ENCODE measurements at regions not wholly inside any gene's neighbourhood (a gene's known extent, or its start where the extent isn't known, plus 50 kb on each side); places are given as distances from the start of the nearest gene placed in this dataset.

- Histone ChIP-seq H3K4me1 (no peaks in the 10 kb centered on the region), H3K4me3 (no peak overlapping the region), H3K27ac (no peak overlapping the region), H3K27me3 (no peaks in the 10 kb centered on the region), H3K36me3 (no peaks in the 10 kb centered on the region), H3K9me3 (no peaks in the 10 kb centered on the region)
- TF ChIP-seq CTCF (IDR thresholded peaks at IDR 0.05) = no peak
- DNase-seq (ENCODE audit: low spot score in 2 of 2) = no peak
- intact Hi-C loops (cut with DNase I) = no loop called here
Observed at GRCh38 chr6:14612016-14612980, 494.7 kb downstream of the CD83 start.

- H3K36me3 ChIP-seq = no peaks in the 10 kb centered on the region
- DNase-seq (ENCODE audit: low spot score in 2 of 2) = no peak
- no peak overlapping the region for H3K27ac ChIP-seq
- H3K4me1 ChIP-seq = no peaks in the 10 kb centered on the region
- H3K27me3 ChIP-seq = no peaks in the 10 kb centered on the region
- no peak overlapping the region for H3K4me3 ChIP-seq
- intact Hi-C loops (cut with DNase I) = no loop called here
- H3K9me3 ChIP-seq = no peaks in the 10 kb centered on the region
- TF ChIP-seq CTCF (IDR thresholded peaks at IDR 0.05) = no peak
Observed at GRCh38 chr6:14614631-14615030, 497.1 kb downstream of the CD83 start.

- TF ChIP-seq CTCF (IDR thresholded peaks at IDR 0.05) = no peak
- H3K27me3 ChIP-seq = no peaks in the 10 kb centered on the region
- DNase-seq (ENCODE audit: low spot score in 2 of 2) = no peak
- no peaks in the 10 kb centered on the region for H3K9me3 ChIP-seq
- intact Hi-C loops (cut with DNase I) = no loop called here
- no peak overlapping the region for H3K4me3 ChIP-seq
- H3K36me3 ChIP-seq = no peaks in the 10 kb centered on the region
- H3K4me1 ChIP-seq = no peaks in the 10 kb centered on the region
- no peak overlapping the region for H3K27ac ChIP-seq
Observed at GRCh38 chr6:14616656-14617055, 499.1 kb downstream of the CD83 start.

- no peaks in the 10 kb centered on the region for H3K4me1 ChIP-seq
- H3K27me3 ChIP-seq = no peaks in the 10 kb centered on the region
- DNase-seq (ENCODE audit: low spot score in 2 of 2) = no peak
- no peak overlapping the region for H3K4me3 ChIP-seq
- H3K9me3 ChIP-seq = no peaks in the 10 kb centered on the region
- no peaks in the 10 kb centered on the region for H3K36me3 ChIP-seq
- no peak overlapping the region for H3K27ac ChIP-seq
- intact Hi-C loops (cut with DNase I) = no loop called here
- TF ChIP-seq CTCF (IDR thresholded peaks at IDR 0.05) = no peak
Observed at GRCh38 chr6:14618759-14619418, 501.3 kb downstream of the CD83 start.

GRCh38 chr6:14619419-14619781 is 501.8 kb downstream of the CD83 start:
- no peak for DNase-seq (ENCODE audit: low spot score in 2 of 2)
- H3K4me1 ChIP-seq = no peaks in the 10 kb centered on the region
- H3K27ac ChIP-seq = no peak overlapping the region
- intact Hi-C loops (cut with DNase I) = no loop called here
- H3K36me3 ChIP-seq = no peaks in the 10 kb centered on the region
- H3K27me3 ChIP-seq = no peaks in the 10 kb centered on the region
- H3K9me3 ChIP-seq = no peaks in the 10 kb centered on the region
- no peak overlapping the region for H3K4me3 ChIP-seq
- TF ChIP-seq CTCF (IDR thresholded peaks at IDR 0.05) = no peak
